CD14-positive monocyte (primary cell): ENCODE measurements at regions not wholly inside any gene's neighbourhood (a gene's known extent, or its start where the extent isn't known, plus 50 kb on each side); places are given as distances from the start of the nearest gene placed in this dataset.

ENCODE experiments used
- DNase-seq, 3 donors: peaks; one replicate each; pipeline ENCODE4 v3.0.0-alpha.2; 2011 to 2022
- H2AFZ ChIP-seq: 2 replicates; pipeline ENCODE4 v1.6.0; 2012; ENCODE audit warnings: mild to moderate bottlenecking, low read depth, low read length, inconsistent platforms; ENCODE audit not compliant: insufficient read depth, poor library complexity, severe bottlenecking
- H3K27ac ChIP-seq, 2 donors: 1 replicate in 1 of 2; 2 replicates in 1 of 2; pipeline ENCODE4 v1.5.1; 2012 to 2013; ENCODE audit warnings: low read length in 2 of 2, control low read depth in 1 of 2, inconsistent platforms in 1 of 2, low read depth in 1 of 2, mild to moderate bottlenecking in 1 of 2
- H3K27me3 ChIP-seq, 2 donors: one replicate each; pipeline versions ENCODE4 v1.6.0 to v1.6.1; 2011 to 2013; ENCODE audit warnings: low read length in 2 of 2; ENCODE audit not compliant: control insufficient read depth in 2 of 2, insufficient read depth in 2 of 2
- H3K36me3 ChIP-seq, 2 donors: replicated peaks in 1 of 2; 1 replicate in 1 of 2; 2 replicates in 1 of 2; pipeline versions ENCODE4 v1.5.1 to v1.6.1; 2012 to 2013; ENCODE audit warnings: low read length in 2 of 2, control low read depth in 1 of 2, inconsistent platforms in 1 of 2, mild to moderate bottlenecking in 1 of 2; ENCODE audit not compliant: insufficient read depth in 2 of 2, control insufficient read depth in 1 of 2
- H3K4me1 ChIP-seq, 2 donors: 1 replicate in 1 of 2; 2 replicates in 1 of 2; pipeline versions ENCODE4 v1.5.1 to v1.6.1; 2012 to 2013; ENCODE audit warnings: low read length in 2 of 2, control low read depth in 1 of 2, inconsistent platforms in 1 of 2, mild to moderate bottlenecking in 1 of 2, moderate library complexity in 1 of 2; ENCODE audit not compliant: insufficient read depth in 2 of 2, control insufficient read depth in 1 of 2
- H3K4me2 ChIP-seq: replicated peaks from 2 replicates; pipeline ENCODE3; 2012; ENCODE audit warnings: low read length, moderate library complexity, mild to moderate bottlenecking; ENCODE audit not compliant: poor library complexity, severe bottlenecking; ENCODE audit errors: extremely low read depth
- H3K4me3 ChIP-seq, 3 experiments: fragments of 200-600 bp in 1 of 3; sonication (generic) in 1 of 3; replicated peaks in 1 of 3; 1 replicate in 2 of 3; 2 replicates in 1 of 3; pipeline ENCODE4 v1.5.1; 2011 to 2013; ENCODE audit warnings: low read length in 3 of 3, mild to moderate bottlenecking in 3 of 3, control low read depth in 2 of 3, low read depth in 2 of 3, inconsistent platforms in 1 of 3, moderate library complexity in 1 of 3
- H3K79me2 ChIP-seq: 2 replicates; pipeline ENCODE4 v1.6.0; 2012; ENCODE audit warnings: mild to moderate bottlenecking, control low read depth, inconsistent platforms, low read length, moderate library complexity; ENCODE audit not compliant: insufficient read depth
- H3K9ac ChIP-seq: 2 replicates; pipeline ENCODE4 v1.6.0; 2017; ENCODE audit warnings: low read length, mild to moderate bottlenecking; ENCODE audit not compliant: insufficient read depth, poor library complexity, severe bottlenecking
- H3K9me3 ChIP-seq, 2 donors: replicated peaks in 1 of 2; 1 replicate in 1 of 2; 2 replicates in 1 of 2; pipeline versions ENCODE4 v1.5.1 to v1.6.1; 2012 to 2013; ENCODE audit warnings: low read length in 2 of 2, control low read depth in 1 of 2; ENCODE audit not compliant: control insufficient read depth in 1 of 2, insufficient read depth in 1 of 2
- H4K20me1 ChIP-seq: 2 replicates; pipeline ENCODE4 v1.6.0; 2012; ENCODE audit warnings: mild to moderate bottlenecking, low read length, control low read depth, moderate library complexity; ENCODE audit not compliant: insufficient read depth
- H3K27ac Mint-ChIP-seq, 7 donors: one replicate each; pipeline ENCODE4 v1.8.0; 2020; ENCODE audit warnings: mild to moderate bottlenecking in 7 of 7, mixed read lengths in 7 of 7, moderate library complexity in 6 of 7, inconsistent platforms in 2 of 7
- H3K27me3 Mint-ChIP-seq, 3 donors: one replicate each; pipeline ENCODE4 v1.8.0; 2021 to 2022; ENCODE audit warnings: low read depth in 3 of 3, mild to moderate bottlenecking in 3 of 3, mixed read lengths in 3 of 3, moderate library complexity in 3 of 3, inconsistent platforms in 1 of 3
- H3K36me3 Mint-ChIP-seq, 2 donors: one replicate each; pipeline ENCODE4 v1.8.0; 2020; ENCODE audit warnings: mixed read lengths in 2 of 2, inconsistent platforms in 1 of 2, mild to moderate bottlenecking in 1 of 2
- H3K4me1 Mint-ChIP-seq: one replicate; pipeline ENCODE4 v1.8.0; 2020; ENCODE audit warnings: mild to moderate bottlenecking, mixed read lengths
- H3K4me3 Mint-ChIP-seq, 2 donors: one replicate each; pipeline ENCODE4 v1.8.0; 2020; ENCODE audit warnings: mild to moderate bottlenecking in 2 of 2, mixed read lengths in 2 of 2, moderate library complexity in 1 of 2
- H3K9me3 Mint-ChIP-seq, 7 donors: one replicate each; pipeline ENCODE4 v1.8.0; 2020 to 2022; ENCODE audit warnings: mixed read lengths in 7 of 7, mild to moderate bottlenecking in 6 of 7, moderate library complexity in 6 of 7, inconsistent platforms in 2 of 7
- whole genome bisulfite sequencing: methylation state at CpG from one replicate; pipeline ENCODE4 v1.1.5; 2013; ENCODE audit warnings: missing lambda C conversion rate; ENCODE audit not compliant: insufficient coverage; 5-methylcytosine and 5-hydroxymethylcytosine counted together
- intact Hi-C, 2 donors: fragments of 100-400 bp; cut with micrococcal nuclease; formaldehyde crosslinking; loops; one replicate each; pipeline versions ENCODE4 v1.15.0 to v1.15.1; 2023
- TF ChIP-seq, protein P1 (sequence below): fragments of 200-600 bp; IDR thresholded peaks from one replicate; pipeline ENCODE4 v1.8.0; 2022; ENCODE audit warnings: antibody characterized with exemption, mild to moderate bottlenecking

DNA sequence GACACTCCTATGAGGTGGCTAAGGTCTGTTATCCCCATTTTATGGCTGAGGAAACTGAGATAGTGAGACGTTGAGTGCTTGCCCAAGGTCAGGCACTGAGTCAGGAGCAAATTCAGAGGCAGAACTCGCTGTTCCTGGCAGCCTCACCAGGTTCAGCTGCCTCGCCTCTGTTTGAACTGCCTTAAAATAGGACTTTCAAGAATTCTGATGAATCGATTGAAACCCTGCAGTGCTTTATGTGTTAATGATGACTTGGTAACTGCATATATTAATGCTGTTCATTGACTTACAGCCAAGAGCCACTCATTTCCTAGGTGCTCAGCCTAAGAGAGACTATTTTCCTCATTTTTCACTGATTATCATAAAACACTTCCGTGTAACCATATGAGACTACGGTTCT is 79.5 kb upstream of the BHLHE40 start:
- H4K20me1 ChIP-seq, result no peaks in the 10 kb centered on the region
- TF ChIP-seq, protein P1, sequence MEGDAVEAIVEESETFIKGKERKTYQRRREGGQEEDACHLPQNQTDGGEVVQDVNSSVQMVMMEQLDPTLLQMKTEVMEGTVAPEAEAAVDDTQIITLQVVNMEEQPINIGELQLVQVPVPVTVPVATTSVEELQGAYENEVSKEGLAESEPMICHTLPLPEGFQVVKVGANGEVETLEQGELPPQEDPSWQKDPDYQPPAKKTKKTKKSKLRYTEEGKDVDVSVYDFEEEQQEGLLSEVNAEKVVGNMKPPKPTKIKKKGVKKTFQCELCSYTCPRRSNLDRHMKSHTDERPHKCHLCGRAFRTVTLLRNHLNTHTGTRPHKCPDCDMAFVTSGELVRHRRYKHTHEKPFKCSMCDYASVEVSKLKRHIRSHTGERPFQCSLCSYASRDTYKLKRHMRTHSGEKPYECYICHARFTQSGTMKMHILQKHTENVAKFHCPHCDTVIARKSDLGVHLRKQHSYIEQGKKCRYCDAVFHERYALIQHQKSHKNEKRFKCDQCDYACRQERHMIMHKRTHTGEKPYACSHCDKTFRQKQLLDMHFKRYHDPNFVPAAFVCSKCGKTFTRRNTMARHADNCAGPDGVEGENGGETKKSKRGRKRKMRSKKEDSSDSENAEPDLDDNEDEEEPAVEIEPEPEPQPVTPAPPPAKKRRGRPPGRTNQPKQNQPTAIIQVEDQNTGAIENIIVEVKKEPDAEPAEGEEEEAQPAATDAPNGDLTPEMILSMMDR, result no peak
- Mint-ChIP-seq H3K9me3 (no peaks in the 10 kb centered on the region), H3K4me1 (peaks cover 4% of the 10 kb centered on the region), H3K27me3 (peaks cover 0 to 6% (median 2%) of the 10 kb centered on the region in 3 donors), H3K36me3 (no peaks in the 10 kb centered on the region), H3K4me3 (no peak overlapping the region), H3K27ac (no peak overlapping the region)
- no peak overlapping the region for H3K9ac ChIP-seq
- no peak for DNase-seq
- H3K36me3 ChIP-seq, result no peaks in the 10 kb centered on the region
- H3K4me1 ChIP-seq, result peaks cover under 1 to 5% of the 10 kb centered on the region in 2 donors
- no peak overlapping the region for H3K27ac ChIP-seq
- no peak overlapping the region for H3K4me3 ChIP-seq
- H3K79me2 ChIP-seq, result no peaks in the 10 kb centered on the region
- WGBS, result 97% methylated on average over 5 of the region's 6 CpGs
- H3K4me2 ChIP-seq, result no peak overlapping the region
- H3K9me3 ChIP-seq, result no peaks in the 10 kb centered on the region
- intact Hi-C loops, result no loop called here
- no peak overlapping the region for H2AFZ ChIP-seq
- H3K27me3 ChIP-seq, result no peaks in the 10 kb centered on the region

DNA sequence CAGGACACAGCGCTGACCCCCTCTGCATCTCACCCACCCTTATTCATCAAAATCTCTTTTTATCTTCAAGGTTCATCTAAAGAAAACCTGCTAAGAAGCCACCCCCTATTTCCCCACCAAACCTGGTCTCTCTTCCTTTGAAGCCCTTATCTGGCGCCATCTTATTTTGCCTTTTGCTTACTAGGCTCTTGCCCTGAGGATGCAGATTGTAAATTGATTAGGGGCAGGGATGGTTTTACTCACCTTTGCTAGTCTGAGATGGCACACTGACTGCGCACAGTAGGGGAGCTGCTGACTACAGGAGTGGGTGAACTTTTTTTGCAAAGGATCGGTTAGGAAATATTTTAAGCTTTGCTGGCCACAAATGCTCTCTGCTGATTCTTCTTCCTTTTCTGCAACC is 78.9 kb upstream of the BHLHE40 start:
- no peak for DNase-seq
- peaks cover 0 to 5% (median 2%) of the 10 kb centered on the region in 3 donors for H3K27me3 Mint-ChIP-seq
- no peaks in the 10 kb centered on the region for H4K20me1 ChIP-seq
- H3K9me3 Mint-ChIP-seq, result no peaks in the 10 kb centered on the region
- peaks cover 8% of the 10 kb centered on the region for H3K4me1 Mint-ChIP-seq
- H3K4me3 ChIP-seq, result no peak overlapping the region
- H3K36me3 Mint-ChIP-seq, result no peaks in the 10 kb centered on the region
- H2AFZ ChIP-seq, result no peak overlapping the region
- intact Hi-C loops, result no loop called here
- H3K4me2 ChIP-seq, result no peak overlapping the region
- no peak overlapping the region for H3K9ac ChIP-seq
- H3K27ac ChIP-seq, result no peak overlapping the region
- no peaks in the 10 kb centered on the region for H3K79me2 ChIP-seq
- H3K27ac Mint-ChIP-seq, result peak overlapping the region in 1 of 7 donors; percentile 64
- WGBS, result 100% methylated on average over 2 of the region's 4 CpGs
- H3K9me3 ChIP-seq, result no peaks in the 10 kb centered on the region
- H3K27me3 ChIP-seq, result no peaks in the 10 kb centered on the region
- no peaks in the 10 kb centered on the region for H3K36me3 ChIP-seq
- peaks cover 3 to 11% of the 10 kb centered on the region in 2 donors for H3K4me1 ChIP-seq
- TF ChIP-seq, protein P1, result no peak
- H3K4me3 Mint-ChIP-seq, result no peak overlapping the region
